HG03103 (cell line): ENCODE measurements at regions not wholly inside any gene's neighbourhood (a gene's known extent, or its start where the extent isn't known, plus 50 kb on each side); places are given as distances from the start of the nearest gene placed in this dataset.

ENCODE experiments used
- ATAC-seq: cut with Tn5 transposase; IDR thresholded peaks from one replicate; pipeline ENCODE4 v1.9.1; 2021; ENCODE audit warnings: low read depth; ENCODE audit not compliant: unreplicated experiment

GRCh38 chr20:11368965-11369711, 548.6 kb upstream of the BTBD3 start:
- no peak for ATAC-seq

- ATAC-seq, result no peak
Measured at GRCh38 chr20:11371831-11372230, 545.9 kb upstream of the BTBD3 start.

- ATAC-seq, result no peak
Measured at GRCh38 chr20:11372876-11373790, 544.6 kb upstream of the BTBD3 start.

GRCh38 chr20:11375335-11375734, 542.4 kb upstream of the BTBD3 start:
- ATAC-seq, result no peak

GRCh38 chr20:11375966-11376365, 541.7 kb upstream of the BTBD3 start:
- no peak for ATAC-seq

- no peak for ATAC-seq
Measured at GRCh38 chr20:11376420-11376819, 541.3 kb upstream of the BTBD3 start.

GRCh38 chr20:11376998-11377397, 540.7 kb upstream of the BTBD3 start:
- no peak for ATAC-seq

- ATAC-seq, result no peak
Measured at GRCh38 chr20:11377761-11378160, 539.9 kb upstream of the BTBD3 start.

- no peak for ATAC-seq
Measured at GRCh38 chr20:11378252-11378651, 539.4 kb upstream of the BTBD3 start.

GRCh38 chr20:11379257-11380011, 538.3 kb upstream of the BTBD3 start:
- no peak for ATAC-seq

- ATAC-seq, result no peak
Measured at GRCh38 chr20:11380283-11380682, 537.4 kb upstream of the BTBD3 start.

- no peak for ATAC-seq
Measured at GRCh38 chr20:11387189-11387754, 530.4 kb upstream of the BTBD3 start.

- ATAC-seq, result no peak
Measured at GRCh38 chr20:11389186-11389585, 528.5 kb upstream of the BTBD3 start.

- ATAC-seq, result no peak
Measured at GRCh38 chr20:11391591-11391990, 526.1 kb upstream of the BTBD3 start.

- no peak for ATAC-seq
Measured at GRCh38 chr20:11394145-11394833, 523.4 kb upstream of the BTBD3 start.

GRCh38 chr20:11395581-11395980, 522.1 kb upstream of the BTBD3 start:
- ATAC-seq, result no peak

- no peak for ATAC-seq
Measured at GRCh38 chr20:11401988-11402387, 515.7 kb upstream of the BTBD3 start.

GRCh38 chr20:11403711-11404110, 514.0 kb upstream of the BTBD3 start:
- ATAC-seq, result no peak

GRCh38 chr20:11406877-11407276, 510.8 kb upstream of the BTBD3 start:
- no peak for ATAC-seq

GRCh38 chr20:11409561-11409960, 508.1 kb upstream of the BTBD3 start:
- no peak for ATAC-seq
